NCI-H524 (cell line): ENCODE measurements at regions not wholly inside any gene's neighbourhood (a gene's known extent, or its start where the extent isn't known, plus 50 kb on each side); places are given as distances from the start of the nearest gene placed in this dataset.
"Not testable (repeated sequence)": the region's sequence is repeated elsewhere in the genome, so short reads cannot be mapped to it uniquely, and the experiment has no call there.

Source experiments
- DNase-seq, 2 experiments: peaks; one replicate each; lab custom pipeline; 2025; lab: John Stamatoyannopoulos, UW

DNA sequence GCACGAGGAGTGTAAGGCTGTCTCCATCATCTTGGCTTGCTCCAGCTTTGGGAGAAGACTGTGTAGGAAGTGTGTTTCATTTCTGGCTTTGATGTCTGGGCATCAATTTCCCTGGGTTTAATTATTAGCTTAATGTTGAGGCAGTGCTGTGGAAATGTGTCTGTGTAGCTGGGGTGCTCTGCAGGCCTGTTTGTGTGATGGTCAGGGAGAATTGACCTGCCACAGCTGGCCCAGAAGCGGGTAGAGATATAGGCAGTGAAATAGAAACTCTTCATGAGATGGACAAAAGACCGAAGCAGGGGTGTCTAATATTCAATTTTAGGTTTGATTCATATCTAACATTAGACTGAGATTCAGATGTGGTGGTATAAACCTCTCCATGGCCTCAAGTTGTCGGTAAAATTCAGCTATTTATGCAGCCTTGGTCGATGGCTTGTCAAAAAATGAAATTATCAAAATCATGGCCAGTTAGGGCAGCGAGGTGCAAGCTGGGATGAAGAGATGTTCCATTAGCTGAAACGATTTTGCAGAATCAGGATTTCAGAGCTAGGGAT, 95.3 kb upstream of the SNX9 start:
- no peak for DNase-seq

DNA sequence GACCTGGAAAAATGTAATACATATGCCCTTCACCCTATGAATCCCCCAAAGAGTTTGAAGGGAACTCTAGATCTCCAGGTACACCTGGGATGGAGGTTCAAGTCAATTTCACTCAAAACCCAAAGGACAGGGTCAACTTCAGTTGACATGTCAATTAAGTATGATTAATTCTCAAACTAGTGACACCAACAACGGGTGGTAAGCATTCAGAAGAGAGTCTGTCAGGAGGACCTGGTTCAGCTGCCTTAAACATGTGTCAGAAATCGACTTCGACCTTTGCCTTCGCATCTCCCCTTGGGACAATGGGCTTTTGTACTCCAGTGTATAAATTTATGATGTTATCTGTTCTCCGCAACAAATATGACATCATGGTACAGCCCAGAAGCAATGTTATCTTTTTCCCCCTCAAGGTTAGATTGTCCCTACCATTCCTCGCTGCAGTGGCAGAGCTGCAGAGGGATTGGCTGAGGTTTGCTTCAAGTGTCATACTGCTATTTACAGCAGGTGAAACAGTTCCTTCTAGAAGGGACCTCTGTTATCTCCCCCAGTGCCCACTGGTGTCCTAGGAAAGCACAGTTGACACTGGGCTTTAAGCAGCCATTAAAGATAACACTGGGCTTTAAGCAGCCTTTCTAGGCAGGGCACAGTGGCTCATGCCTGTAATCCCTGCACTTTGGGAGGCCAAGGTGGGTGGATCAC, 94.7 kb upstream of the SNX9 start:
- no peak for DNase-seq

DNA sequence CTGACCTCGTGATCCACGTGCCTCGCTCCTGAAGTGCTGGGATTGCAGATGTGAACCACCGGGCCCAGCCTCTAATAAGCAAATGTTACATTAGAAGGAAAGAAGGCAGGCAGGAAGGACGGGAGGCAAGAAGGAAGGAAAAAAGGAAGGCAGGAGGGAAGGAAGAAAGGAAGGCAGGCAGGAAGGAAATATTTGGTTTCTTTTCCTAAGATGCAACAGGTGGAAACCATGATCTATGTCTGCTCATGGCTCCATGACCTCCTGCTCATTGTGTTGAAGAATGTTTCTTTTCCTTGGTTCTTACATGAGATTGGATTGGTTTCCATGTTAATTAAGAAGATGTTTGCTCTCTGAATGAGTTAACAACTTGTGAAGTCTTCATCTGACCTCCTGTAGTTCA, 91.8 kb upstream of the SNX9 start:
- DNase-seq = no peak

DNA sequence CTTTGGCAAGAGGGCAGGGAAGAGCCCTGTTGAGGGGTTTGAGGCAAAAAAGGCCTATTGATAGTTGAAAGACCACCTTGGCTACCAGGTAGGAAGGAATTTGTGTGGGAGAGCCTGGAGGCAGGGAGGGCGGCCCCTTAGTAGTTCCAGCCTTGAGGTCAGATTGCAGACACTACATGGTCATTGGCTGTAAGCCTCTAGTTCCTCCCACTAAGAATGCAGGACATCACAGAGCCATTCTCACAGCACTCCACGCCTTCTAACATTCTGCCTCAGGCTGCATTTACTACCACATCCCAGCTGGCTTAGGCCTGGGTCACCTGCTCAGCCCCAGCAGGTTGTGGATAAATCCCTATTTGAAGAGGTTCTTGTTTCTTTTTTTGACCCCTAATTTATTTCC, 91.0 kb upstream of the SNX9 start:
- no peak for DNase-seq

DNA sequence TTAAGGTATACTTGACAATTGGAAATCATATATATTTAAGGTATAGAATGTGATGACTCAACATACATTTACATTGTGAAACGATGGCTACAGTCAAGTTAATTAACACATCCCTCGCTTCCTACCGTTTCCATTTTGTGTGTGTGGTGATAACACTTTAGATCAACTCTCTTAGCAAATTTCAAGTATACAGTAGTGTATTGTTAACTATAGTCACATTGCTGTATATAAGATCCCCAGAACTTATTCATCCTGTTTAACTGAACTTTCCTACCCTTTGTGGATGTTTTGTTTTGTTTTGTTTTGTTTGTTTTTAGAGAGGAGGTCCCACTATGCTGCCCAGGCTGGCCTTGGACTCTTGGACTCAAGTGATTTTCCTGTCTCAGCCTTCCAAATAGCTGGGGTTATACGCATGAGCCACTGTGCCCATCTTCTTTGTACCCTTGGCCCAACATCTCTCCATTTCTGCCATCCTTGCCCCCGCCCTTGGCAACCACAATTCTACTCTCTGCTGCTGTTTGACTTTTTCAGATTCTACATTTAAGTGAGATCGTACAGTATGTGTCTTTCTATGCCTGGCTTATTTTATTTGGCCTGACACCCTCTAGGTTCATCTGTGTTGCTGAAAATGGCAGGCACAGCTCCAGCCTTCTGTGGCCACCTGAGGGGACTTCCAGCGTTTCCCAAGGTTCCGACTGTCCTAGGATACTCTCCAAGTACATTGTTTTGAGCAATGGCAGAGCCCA, 90.5 kb upstream of the SNX9 start:
- DNase-seq = no peak

DNA sequence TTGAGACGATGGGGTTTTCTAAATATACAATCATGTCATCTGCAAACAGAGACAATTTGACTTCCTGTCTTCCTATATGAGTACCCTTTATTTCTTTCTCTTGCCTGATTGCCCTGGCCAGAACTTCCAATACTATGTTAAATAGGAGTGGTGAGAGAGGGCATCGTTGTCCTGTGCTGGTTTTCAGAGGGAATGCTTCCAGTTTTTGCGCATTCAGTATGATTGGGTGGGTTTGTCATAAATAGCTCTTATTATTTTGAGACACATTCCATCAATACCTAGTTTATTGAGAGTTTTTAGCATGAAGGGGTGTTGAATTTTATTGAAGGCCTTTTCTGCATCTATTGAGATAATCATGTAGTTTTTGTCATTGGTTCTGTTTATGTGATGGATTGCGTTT, 86.5 kb upstream of the SNX9 start:
- not testable (repeated sequence) for DNase-seq

DNA sequence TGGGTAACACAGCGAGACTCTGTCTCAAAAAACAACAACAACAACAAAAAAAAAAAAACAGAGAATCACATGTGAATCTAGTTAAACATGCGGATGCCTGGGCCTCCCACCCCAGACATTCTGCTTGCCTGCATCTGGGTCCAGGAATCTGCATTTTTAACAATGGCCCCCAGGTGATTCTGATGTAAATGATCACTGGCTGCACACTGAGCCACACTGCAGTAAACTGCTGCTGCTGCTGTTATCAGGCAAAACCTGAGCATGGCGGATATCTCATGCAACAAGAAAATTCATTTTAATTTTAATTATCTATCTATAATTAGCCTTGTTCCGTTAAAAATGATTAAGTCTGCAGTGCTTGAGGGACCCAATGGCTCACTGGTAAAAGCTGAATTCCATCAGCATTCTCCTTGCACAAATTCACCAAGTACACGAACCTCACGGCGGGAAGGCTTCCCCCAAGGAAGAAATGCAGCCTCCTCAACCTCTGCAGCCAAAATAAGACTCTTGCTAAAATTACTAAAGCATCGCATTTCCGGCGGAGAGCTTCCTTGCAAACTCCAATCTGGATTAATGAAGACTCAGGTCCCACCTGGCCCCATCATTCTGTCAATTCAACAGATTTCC, 81.6 kb upstream of the SNX9 start:
- no peak for DNase-seq

DNA sequence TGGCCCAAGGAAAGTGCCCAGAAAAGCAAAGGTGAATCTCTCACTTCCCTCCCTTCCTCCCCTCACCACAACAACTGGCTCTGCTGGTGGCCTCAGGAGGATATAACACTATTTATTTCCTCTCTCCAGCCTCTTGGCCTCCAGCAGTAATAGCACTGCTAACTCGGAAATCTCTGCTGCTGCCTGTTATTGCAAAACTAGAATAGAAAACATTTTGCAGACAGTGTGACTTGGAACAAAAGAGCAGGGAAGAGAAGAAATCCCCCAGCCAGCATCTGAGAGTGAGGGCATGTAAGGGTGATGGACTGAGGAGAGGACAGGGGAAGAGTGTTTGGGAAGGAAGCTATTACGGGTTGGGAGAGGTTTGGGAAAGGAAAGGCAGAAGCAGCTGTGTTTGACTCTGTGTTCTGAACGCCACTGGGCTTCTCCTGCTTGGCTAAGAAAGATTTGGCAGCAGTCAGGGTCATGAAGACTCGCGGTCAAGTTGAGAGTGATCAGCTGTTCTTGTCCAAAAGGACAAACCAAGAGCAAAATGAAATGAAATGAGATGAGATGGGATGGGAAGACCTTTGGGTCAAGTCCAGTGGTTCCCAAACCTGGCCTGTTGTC, 81.0 kb upstream of the SNX9 start:
- DNase-seq = no peak

DNA sequence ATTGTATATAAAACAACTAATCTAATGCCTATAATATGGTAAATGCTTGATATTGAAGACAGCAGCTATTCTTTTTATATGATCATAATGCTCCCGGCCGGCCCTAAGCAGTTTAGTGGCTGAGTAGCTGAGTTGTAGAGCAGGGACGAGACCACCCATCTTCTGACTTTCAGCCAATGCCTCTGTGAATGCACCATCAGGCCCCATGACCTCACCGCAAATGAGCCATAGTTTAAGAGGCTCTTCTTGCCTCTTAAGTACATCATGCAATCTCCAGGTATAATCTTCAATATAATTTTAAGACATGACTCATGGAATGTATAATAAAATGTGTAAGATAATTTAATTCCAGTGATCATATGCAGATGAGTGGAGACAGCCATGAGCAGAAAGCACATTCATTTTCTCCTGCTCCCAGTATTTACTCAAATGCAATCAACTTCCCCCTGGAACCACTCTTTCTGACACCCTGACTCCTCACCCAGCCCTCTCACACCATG, 78.9 kb upstream of the SNX9 start:
- DNase-seq = no peak

DNA sequence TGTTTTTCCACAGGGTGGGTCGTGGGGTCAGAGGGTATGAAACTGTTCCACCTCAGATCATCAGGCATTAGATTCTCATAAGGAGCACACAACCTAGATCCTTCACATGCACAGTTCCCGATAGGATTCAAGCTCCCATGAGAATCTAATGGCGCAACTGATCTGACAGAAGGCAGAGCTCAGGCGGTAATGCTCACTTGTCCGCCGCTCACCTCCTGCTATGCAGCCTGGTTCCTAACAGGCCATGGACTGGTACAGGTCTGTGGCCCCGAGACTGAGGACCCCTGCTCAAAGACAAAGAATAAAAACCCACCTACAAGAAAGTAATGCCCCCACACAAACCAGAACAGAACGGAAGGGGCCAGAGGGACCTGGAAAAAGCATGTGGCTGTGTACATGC, 76.1 kb upstream of the SNX9 start:
- no peak for DNase-seq

DNA sequence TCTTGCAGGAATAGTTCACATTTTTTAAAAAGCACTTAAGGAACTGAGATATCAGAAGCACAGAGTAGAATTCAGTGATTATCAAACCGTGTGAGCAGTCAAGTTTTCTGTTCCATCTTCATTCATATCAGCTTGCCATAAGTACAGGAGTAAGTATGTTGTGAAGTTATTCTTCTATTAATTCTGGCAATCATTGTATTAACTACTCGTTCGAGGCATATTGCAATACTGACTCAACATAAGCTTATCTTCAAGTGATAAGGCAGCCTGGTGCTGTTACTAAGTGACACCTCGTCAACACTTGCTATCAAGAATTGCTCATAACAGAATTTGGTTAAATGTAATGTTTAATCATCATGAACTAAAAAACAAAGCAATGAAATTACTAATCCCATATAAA, 75.7 kb upstream of the SNX9 start:
- no peak for DNase-seq

DNA sequence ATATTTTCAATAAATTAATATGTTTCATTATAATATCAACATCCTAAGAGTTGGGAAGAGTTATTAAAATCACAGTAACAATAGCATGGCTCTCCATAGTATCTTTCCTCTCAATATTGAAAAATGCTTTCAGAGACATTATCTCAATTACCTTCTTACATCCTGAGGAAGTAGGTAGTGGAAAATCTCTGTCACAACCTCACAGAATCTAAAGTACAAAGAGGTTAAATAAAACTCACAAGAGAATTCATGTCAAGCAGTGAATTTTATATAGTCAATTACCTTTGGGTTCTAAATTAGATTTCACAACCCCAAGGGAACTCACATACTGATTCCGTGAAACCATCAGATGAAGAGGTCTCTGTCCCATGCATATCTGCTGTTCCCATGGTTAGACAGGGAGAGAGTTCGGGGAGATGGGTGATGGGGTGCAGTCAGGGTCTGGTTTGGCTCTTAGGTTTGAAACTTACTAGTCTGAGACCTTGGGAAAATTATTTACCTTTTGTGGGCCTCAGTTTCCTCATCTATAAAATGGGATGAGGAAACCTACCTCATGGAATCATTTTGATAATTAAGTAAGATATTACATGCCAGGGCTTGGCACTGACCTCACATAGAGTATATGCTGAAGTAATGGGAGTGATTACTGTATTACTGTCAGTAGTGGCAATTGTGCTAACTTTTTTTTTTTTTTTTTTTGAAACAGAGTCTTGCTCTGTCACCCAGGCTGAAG, 74.0 kb upstream of the SNX9 start:
- DNase-seq = no peak

DNA sequence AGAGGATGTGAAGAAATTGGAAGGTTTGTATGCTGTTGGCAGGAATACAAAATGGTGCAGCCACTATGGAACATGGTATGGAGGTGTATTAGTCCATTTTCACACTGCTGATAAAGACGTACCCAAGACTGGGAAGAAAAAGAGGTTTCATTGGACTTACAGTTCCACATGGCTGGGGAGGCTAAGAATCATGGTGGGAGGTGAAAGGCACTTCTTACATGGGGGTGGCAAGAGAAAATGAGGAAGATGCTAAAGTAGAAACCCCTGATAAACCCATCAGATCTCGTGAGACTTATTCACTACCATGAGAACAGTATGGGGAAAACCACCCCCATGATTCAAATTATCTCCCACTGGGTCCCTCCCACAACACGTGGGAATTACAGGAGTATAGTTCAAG, 72.1 kb upstream of the SNX9 start:
- not testable (repeated sequence) for DNase-seq

DNA sequence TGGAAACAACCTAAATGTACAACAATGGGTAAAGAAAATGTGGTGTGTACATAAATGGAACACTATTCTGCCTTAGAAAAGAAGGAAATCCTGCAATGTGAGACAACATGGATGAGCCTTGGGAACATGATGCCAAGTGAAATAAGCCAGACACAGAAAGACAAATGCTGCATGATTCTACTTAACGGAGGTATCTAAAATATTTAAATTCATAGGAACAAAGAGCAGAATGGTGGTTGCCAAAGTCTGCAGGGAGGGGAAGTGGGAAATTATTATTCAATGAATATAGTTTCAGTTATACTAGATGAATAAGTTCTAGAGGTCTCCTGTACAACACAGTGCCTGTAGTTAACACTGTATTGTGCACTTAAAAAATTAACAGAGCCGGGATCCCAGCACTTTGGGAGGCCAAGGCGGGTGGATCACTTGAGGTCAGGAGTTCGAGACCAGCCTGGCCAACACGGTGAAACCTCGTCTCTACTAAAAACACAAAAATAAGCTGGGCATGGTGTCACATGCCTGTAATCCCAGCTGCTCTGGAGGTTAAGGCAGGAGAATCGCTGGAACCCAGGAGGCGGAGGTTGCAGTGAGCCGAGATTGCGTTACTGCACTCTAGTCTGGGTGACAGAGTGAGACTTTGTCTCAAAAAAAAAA, 71.4 kb upstream of the SNX9 start:
- DNase-seq = no peak

DNA sequence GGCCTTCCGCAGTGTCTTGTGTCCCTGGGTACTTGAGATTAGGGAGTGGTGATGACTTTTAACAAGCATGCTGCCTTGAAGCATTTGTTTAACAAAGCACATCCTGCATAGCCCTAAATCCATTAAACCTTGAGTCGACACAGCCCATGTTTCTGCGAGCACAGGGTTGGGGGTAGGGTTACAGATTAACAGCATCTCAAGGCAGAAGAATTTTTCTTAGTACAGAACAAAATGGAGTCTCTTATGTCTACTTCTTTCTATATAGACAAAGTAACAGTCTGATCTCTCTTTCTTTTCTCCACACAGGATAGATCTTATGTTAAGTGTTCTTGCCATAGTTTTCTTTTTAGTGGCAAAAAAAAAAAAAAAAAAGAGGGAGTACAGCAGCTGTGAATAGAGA, 70.2 kb upstream of the SNX9 start:
- not testable (repeated sequence) for DNase-seq

DNA sequence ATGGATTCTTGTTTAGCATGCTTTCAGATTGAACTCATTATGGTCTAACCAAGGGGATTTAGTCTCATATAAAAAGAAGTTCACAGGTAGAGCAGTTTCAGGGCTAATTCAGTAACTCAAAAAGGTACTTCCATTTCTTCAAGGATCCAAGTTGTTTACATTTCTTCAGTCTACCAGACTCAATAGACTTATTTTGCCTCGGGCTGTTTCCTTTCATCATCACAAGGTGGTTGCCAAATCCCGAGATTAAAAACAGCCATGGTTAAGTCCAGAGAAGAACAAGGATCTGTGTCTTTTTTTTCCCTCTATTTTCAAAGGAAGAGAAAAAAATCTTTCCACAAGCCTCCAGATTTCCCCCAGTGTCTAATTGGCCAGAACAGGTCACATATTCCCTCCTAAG, 69.8 kb upstream of the SNX9 start:
- DNase-seq = peak in 1 of 2 experiments; percentile 17

DNA sequence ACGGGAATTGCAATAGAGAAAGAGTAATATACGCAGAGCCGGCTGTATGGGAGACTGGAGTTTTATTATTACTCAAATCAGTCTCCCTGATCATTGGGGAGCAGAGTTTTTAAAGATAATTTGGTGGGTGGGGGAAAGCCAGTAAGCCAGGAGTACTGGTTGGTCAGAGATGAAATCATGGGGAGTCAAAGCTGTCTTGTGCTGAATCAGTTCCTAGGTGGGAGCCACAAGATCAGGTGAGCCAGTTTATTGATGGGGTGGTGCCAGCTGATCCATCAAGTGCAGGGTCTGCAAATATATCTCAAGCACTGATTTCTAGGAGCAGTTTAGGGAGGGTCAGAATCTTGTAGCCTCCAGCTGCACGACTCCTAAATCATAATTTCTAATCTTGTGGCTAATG, 69.2 kb upstream of the SNX9 start:
- not testable (repeated sequence) for DNase-seq

DNA sequence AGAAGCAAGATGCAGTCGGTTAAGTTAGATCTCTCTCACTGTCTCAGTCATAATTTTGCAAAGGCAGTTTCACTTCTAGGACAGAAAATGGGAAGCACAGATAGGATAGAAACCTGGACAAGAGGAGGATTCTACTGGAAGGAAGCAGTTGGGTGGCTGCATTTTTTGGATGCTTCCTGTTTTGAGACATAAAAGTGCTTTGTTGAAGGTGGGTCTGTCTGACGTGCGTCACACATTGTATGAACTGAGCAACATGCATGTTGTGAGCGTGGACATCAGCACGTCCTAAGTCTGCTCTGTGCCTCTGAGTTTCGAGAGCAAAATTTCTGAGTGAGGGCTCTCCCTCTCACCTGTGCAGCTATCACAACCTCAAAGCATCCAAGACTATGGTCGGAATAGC, 68.7 kb upstream of the SNX9 start:
- DNase-seq = no peak

DNA sequence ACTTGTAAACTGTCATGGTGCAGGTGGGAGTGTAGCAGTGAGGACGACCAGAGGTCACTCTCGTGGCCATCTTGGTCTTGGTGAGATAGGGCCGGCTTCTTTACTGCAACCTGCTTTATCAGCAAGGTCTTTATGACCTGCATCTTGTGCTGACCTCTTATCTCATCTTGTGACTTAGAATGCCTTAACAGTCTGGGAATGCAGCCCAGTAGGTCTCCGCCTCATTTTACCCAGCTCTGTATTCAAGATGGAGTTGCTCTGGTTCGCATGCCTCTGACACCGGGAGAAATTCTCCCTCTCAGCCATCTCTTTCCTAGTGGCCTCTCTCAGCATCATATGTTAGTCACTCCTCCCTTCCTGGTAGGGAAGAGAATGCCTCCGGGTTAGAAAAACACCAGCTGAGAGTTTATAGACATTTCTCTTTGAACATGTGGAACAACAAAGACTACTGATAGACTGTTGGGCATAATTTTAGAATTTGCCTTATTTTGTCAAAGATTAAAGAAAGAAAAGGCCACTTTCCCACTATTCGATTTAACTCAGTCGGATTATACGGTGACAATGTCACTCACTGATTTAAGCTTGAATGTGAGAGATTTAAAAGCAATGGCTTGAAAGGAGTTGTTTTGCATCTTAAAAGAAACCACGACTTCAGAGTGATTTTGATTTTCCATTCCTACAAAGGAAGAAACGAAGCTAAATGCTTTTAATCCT, 67.9 kb upstream of the SNX9 start:
- DNase-seq = no peak

DNA sequence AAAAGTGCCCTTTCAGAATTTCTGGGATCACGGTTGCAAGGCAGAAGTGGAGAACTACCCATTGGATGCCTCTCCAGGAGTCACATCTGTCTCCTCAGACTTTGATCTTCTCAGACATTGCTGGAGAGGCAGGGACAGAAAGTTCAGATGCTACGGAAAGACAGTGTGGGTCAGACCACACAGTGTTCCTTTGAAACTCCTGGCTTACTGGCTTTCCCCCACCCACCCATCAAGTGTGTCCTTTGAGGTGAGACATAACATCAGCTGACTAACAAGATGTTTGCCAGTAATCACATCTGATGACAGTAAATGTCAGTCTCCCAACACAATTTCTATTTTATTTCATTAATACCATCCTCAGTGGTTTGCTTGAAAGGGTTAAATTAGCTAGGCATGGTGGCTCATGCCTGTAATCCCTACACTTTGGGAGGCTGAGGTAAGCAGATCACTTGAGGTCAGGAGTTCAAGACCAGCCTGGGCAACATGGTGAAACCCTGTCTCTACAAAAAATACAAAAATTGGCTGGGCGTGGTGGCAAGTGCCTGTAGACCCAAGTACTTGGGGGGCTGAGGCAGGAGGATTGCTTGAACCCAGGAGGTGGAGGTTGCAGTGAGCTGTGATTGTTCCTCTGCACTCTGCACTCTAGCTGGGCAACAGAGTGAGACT, 67.2 kb upstream of the SNX9 start:
- DNase-seq = no peak
